ENCODE measurements at regions not wholly inside any gene's neighbourhood (a gene's known extent, or its start where the extent isn't known, plus 50 kb on each side); places are given as distances from the start of the nearest gene placed in this dataset.
A peak's percentile ranks its signal among the peaks of the same experiment; 100 is the strongest.

DNA sequence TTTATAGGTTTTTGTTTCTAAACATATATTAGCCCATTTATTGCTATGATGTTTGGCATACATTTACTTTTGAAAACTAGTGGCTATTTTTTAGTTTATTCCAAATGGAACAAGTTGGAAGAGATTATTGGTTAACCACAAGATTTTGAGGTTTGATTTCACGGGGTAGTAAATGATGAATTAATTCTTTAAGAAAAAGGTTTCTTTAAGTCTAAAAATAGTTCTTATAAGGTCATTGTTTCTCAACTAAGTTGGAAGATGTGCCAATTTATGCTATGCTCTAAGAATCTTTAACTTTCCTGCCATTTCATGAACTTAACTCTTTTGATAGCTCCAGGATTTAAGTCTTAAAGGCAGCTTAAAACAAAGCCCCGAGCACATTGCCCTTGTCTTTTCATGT, 183.8 kb downstream of the LMO4 start:
- TF ChIP-seq POLR2A (IDR thresholded peaks at IDR 0.05), result no peak
- TF ChIP-seq, protein P1, sequence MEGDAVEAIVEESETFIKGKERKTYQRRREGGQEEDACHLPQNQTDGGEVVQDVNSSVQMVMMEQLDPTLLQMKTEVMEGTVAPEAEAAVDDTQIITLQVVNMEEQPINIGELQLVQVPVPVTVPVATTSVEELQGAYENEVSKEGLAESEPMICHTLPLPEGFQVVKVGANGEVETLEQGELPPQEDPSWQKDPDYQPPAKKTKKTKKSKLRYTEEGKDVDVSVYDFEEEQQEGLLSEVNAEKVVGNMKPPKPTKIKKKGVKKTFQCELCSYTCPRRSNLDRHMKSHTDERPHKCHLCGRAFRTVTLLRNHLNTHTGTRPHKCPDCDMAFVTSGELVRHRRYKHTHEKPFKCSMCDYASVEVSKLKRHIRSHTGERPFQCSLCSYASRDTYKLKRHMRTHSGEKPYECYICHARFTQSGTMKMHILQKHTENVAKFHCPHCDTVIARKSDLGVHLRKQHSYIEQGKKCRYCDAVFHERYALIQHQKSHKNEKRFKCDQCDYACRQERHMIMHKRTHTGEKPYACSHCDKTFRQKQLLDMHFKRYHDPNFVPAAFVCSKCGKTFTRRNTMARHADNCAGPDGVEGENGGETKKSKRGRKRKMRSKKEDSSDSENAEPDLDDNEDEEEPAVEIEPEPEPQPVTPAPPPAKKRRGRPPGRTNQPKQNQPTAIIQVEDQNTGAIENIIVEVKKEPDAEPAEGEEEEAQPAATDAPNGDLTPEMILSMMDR (IDR thresholded peaks at IDR 0.05), result no peak
- 74 to 88% (median 84%) methylated on average over 2 of the region's 2 CpGs for WGBS, 4 donors

DNA sequence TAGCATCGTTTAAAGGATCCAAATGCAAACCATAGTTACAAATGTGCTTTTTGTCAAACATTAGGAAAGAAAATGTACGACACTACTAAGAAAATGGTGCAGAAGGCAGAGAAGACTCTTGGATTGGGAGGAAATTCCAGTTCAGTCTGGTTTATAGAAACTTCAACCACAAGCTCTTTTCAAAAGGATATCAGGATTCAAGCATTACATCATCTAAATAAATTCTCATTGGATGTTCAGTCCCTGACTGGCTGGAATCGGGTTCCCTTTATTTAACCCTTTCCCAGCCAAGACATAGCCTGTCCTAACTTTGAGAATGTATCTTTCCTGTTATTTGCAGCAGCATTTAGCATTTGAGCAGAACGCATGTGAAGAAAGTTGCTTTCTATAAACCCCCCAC, 184.6 kb downstream of the LMO4 start:
- no peak overlapping the region for H3K4me3 ChIP-seq
- intact Hi-C loops (cut with DNase I), result no loop called here
- ATAC-seq (no peak), DNase-seq (no peak)
- no peak overlapping the region for H3K27ac ChIP-seq
- H3K27me3 ChIP-seq, result no peaks in the 10 kb centered on the region
- TF ChIP-seq, protein P1 (IDR thresholded peaks at IDR 0.05), result no peak
- no peak for TF ChIP-seq POLR2A (IDR thresholded peaks at IDR 0.05)
- WGBS, 4 donors, result 52 to 64% (median 60%) methylated on average over 4 of the region's 4 CpGs
- H3K9me3 ChIP-seq, result no peaks in the 10 kb centered on the region
- H3K36me3 ChIP-seq, result no peaks in the 10 kb centered on the region
- H3K4me1 ChIP-seq, result peaks cover 0 to 2% (median 0%) of the 10 kb centered on the region in 12 donors

More for the DNA sequence above, 183.8 kb downstream of the LMO4 start:
- intact Hi-C loops (cut with DNase I), result no loop called here
- Histone ChIP-seq H3K27me3 (no peaks in the 10 kb centered on the region), H3K27ac (no peak overlapping the region), H3K4me3 (no peak overlapping the region), H3K4me1 (peaks cover 0 to 3% (median 0%) of the 10 kb centered on the region in 12 donors), H3K36me3 (no peaks in the 10 kb centered on the region), H3K9me3 (no peaks in the 10 kb centered on the region)
- DNase-seq (no peak), ATAC-seq (no peak)

GRCh38 chr1:87513966-87514660, 185.4 kb downstream of the LMO4 start:
- Histone ChIP-seq H3K4me1 (no peaks in the 10 kb centered on the region), H3K36me3 (no peaks in the 10 kb centered on the region), H3K9me3 (no peaks in the 10 kb centered on the region), H3K27ac (no peak overlapping the region), H3K27me3 (no peaks in the 10 kb centered on the region), H3K4me3 (no peak overlapping the region)
- TF ChIP-seq, protein P1 (IDR thresholded peaks at IDR 0.05), result no peak
- TF ChIP-seq POLR2A (IDR thresholded peaks at IDR 0.05), result no peak
- ATAC-seq, result no peak
- intact Hi-C loops (cut with DNase I), result no loop called here
- WGBS, 4 donors, result 56 to 67% (median 61%) methylated on average over 4 of the region's 4 CpGs
- DNase-seq, result no peak

GRCh38 chr1:87515781-87516180, 187.1 kb downstream of the LMO4 start:
- Histone ChIP-seq H3K4me1 (no peaks in the 10 kb centered on the region), H3K9me3 (no peaks in the 10 kb centered on the region), H3K27ac (no peak overlapping the region), H3K36me3 (no peaks in the 10 kb centered on the region), H3K4me3 (no peak overlapping the region), H3K27me3 (no peaks in the 10 kb centered on the region)
- 67 to 83% (median 69%) methylated on average over 1 of the region's 1 CpG for WGBS, 4 donors
- TF ChIP-seq POLR2A (IDR thresholded peaks at IDR 0.05), result no peak
- TF ChIP-seq, protein P1 (IDR thresholded peaks at IDR 0.05), result no peak
- DNase-seq (no peak), ATAC-seq (peak in 1 of 4 donors; percentile 24)
- intact Hi-C loops (cut with DNase I), result no loop called here
